ENCODE measurements at regions not wholly inside any gene's neighbourhood (a gene's known extent, or its start where the extent isn't known, plus 50 kb on each side); places are given as distances from the start of the nearest gene placed in this dataset.

- TF ChIP-seq, protein P1, sequence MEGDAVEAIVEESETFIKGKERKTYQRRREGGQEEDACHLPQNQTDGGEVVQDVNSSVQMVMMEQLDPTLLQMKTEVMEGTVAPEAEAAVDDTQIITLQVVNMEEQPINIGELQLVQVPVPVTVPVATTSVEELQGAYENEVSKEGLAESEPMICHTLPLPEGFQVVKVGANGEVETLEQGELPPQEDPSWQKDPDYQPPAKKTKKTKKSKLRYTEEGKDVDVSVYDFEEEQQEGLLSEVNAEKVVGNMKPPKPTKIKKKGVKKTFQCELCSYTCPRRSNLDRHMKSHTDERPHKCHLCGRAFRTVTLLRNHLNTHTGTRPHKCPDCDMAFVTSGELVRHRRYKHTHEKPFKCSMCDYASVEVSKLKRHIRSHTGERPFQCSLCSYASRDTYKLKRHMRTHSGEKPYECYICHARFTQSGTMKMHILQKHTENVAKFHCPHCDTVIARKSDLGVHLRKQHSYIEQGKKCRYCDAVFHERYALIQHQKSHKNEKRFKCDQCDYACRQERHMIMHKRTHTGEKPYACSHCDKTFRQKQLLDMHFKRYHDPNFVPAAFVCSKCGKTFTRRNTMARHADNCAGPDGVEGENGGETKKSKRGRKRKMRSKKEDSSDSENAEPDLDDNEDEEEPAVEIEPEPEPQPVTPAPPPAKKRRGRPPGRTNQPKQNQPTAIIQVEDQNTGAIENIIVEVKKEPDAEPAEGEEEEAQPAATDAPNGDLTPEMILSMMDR (IDR thresholded peaks at IDR 0.05; ENCODE audit: low read depth, low read length): no peak
- H3K4me3 ChIP-seq (ENCODE audit: low read depth, low read length): no peak overlapping the region
- DNase-seq: no peak
- no peaks in the 10 kb centered on the region for H3K27me3 ChIP-seq
- no peaks in the 10 kb centered on the region for H3K4me1 ChIP-seq
- H3K36me3 ChIP-seq: no peaks in the 10 kb centered on the region
- no peaks in the 10 kb centered on the region for H3K9me3 ChIP-seq
Measured at GRCh38 chr16:50944436-50944835, 202.6 kb downstream of the CYLD start.

- TF ChIP-seq, protein P1 (IDR thresholded peaks at IDR 0.05; ENCODE audit: low read depth, low read length): no peak
- Histone ChIP-seq H3K36me3 (no peaks in the 10 kb centered on the region), H3K9me3 (no peaks in the 10 kb centered on the region), H3K4me3 (ENCODE audit: low read depth, low read length) (no peak overlapping the region), H3K27me3 (no peaks in the 10 kb centered on the region), H3K4me1 (no peaks in the 10 kb centered on the region)
- no peak for DNase-seq
Measured at GRCh38 chr16:50944033-50944432, 202.1 kb downstream of the CYLD start.

- no peak for DNase-seq
- no peaks in the 10 kb centered on the region for H3K4me1 ChIP-seq
- no peaks in the 10 kb centered on the region for H3K9me3 ChIP-seq
- no peaks in the 10 kb centered on the region for H3K36me3 ChIP-seq
- no peak overlapping the region for H3K4me3 ChIP-seq (ENCODE audit: low read depth, low read length)
- no peaks in the 10 kb centered on the region for H3K27me3 ChIP-seq
- TF ChIP-seq, protein P1 (IDR thresholded peaks at IDR 0.05; ENCODE audit: low read depth, low read length): no peak
Measured at GRCh38 chr16:50942143-50942542, 200.3 kb downstream of the CYLD start.

DNA sequence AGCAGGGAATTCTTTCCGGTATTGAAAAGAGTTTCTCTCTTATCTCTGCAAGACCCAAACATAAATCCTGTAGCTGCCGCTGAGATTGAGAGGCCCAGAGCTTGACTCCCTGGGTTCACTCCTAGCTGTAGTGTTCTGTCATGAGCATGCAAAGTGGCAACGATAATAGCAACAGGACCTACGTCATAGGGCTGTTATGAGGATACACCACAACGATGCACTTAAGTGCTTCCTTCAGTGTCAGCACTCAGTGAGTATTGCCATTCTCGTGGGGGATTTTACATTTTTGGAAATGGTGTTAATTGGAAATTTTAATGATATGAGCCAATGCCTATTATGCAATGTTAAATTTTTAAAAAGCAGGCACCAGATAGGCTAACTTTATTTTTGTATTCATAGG is 199.8 kb downstream of the CYLD start:
- TF ChIP-seq, protein P1 (IDR thresholded peaks at IDR 0.05; ENCODE audit: low read depth, low read length): no peak
- Histone ChIP-seq H3K36me3 (no peaks in the 10 kb centered on the region), H3K9me3 (no peaks in the 10 kb centered on the region), H3K4me1 (no peaks in the 10 kb centered on the region), H3K4me3 (ENCODE audit: low read depth, low read length) (no peak overlapping the region), H3K27me3 (no peaks in the 10 kb centered on the region)
- DNase-seq: no peak

- H3K27me3 ChIP-seq: no peaks in the 10 kb centered on the region
- TF ChIP-seq, protein P1 (IDR thresholded peaks at IDR 0.05; ENCODE audit: low read depth, low read length): no peak
- H3K4me3 ChIP-seq (ENCODE audit: low read depth, low read length): no peak overlapping the region
- no peaks in the 10 kb centered on the region for H3K4me1 ChIP-seq
- no peaks in the 10 kb centered on the region for H3K36me3 ChIP-seq
- no peak for DNase-seq
- H3K9me3 ChIP-seq: no peaks in the 10 kb centered on the region
Measured at GRCh38 chr16:50940275-50940854, 198.5 kb downstream of the CYLD start.

GRCh38 chr16:50939356-50939755 is 197.5 kb downstream of the CYLD start:
- H3K9me3 ChIP-seq: no peaks in the 10 kb centered on the region
- DNase-seq: no peak
- H3K4me1 ChIP-seq: no peaks in the 10 kb centered on the region
- no peak overlapping the region for H3K4me3 ChIP-seq (ENCODE audit: low read depth, low read length)
- no peaks in the 10 kb centered on the region for H3K36me3 ChIP-seq
- no peaks in the 10 kb centered on the region for H3K27me3 ChIP-seq
- TF ChIP-seq, protein P1 (IDR thresholded peaks at IDR 0.05; ENCODE audit: low read depth, low read length): no peak

Data from BE2C (cell line).